H1 (cell line): ENCODE measurements at regions not wholly inside any gene's neighbourhood (a gene's known extent, or its start where the extent isn't known, plus 50 kb on each side); places are given as distances from the start of the nearest gene placed in this dataset.

Experiments
- CTCF ChIA-PET: fragments of 300-600 bp; sonication (Branson Sonifier 250); formaldehyde crosslinking; loops from one replicate; lab custom pipeline; 2021; ENCODE audit not compliant: partially characterized antibody; lab: Charles Lee
- POLR2A ChIA-PET: fragments of 300-600 bp; sonication (Branson Sonifier 250); formaldehyde crosslinking; loops from one replicate; lab custom pipeline; 2021; ENCODE audit warnings: inconsistent platforms; ENCODE audit not compliant: partially characterized antibody; lab: Charles Lee
- DNase-seq, 2 experiments: peaks; one replicate each; pipeline versions ENCODE4 v3.0.0 to v3.0.0-alpha.2; 2010 to 2022; ENCODE audit warnings: low spot score in 2 of 2, low read depth in 1 of 2, mixed read lengths in 1 of 2
- FAIRE-seq: peaks from 2 replicates; lab custom pipeline; 2011; peaks lifted over from hg19 to GRCh38; lab: Jason Lieb, UNC
- H2AFZ ChIP-seq: 2 replicates; pipeline ENCODE4 v1.8.1; 2012; ENCODE audit warnings: low read length, inconsistent platforms
- H2AK5ac ChIP-seq: 2 replicates; pipeline ENCODE4 v1.6.1; 2013; ENCODE audit warnings: low read depth, low read length
- H2BK120ac ChIP-seq: replicated peaks from 2 replicates; pipeline ENCODE3; 2013; ENCODE audit warnings: low read depth, low read length, inconsistent platforms
- H2BK12ac ChIP-seq: 2 replicates; pipeline ENCODE4 v1.6.1; 2013; ENCODE audit warnings: low read depth, low read length
- H2BK15ac ChIP-seq: 2 replicates; pipeline ENCODE4 v1.6.1; 2013; ENCODE audit warnings: low read length
- H2BK20ac ChIP-seq: 2 replicates; pipeline ENCODE4 v1.6.1; 2013; ENCODE audit warnings: low read length
- H2BK5ac ChIP-seq: 2 replicates; pipeline ENCODE4 v1.6.1; 2013; ENCODE audit warnings: low read depth, low read length
- H3K14ac ChIP-seq: 2 replicates; pipeline ENCODE4 v1.6.1; 2013; ENCODE audit warnings: inconsistent platforms; ENCODE audit not compliant: insufficient read length
- H3K18ac ChIP-seq: 2 replicates; pipeline ENCODE4 v1.6.1; 2013; ENCODE audit warnings: low read length; ENCODE audit errors: extremely low read depth
- H3K23ac ChIP-seq: 2 replicates; pipeline ENCODE4 v1.6.1; 2013; ENCODE audit warnings: inconsistent platforms; ENCODE audit not compliant: insufficient read length
- H3K23me2 ChIP-seq: 2 replicates; pipeline ENCODE4 v1.6.1; 2013; ENCODE audit warnings: low read depth, low read length
- H3K27ac ChIP-seq: 2 replicates; pipeline ENCODE4 v1.6.1; 2011; ENCODE audit warnings: low read depth, low read length, inconsistent platforms
- H3K27me3 ChIP-seq, 4 experiments: replicated peaks in 1 of 4; 1 replicate in 1 of 4; 2 replicates in 3 of 4; pipeline versions ENCODE4 v1.6.1 to v1.8.1; 2011 to 2013; ENCODE audit warnings: low read length in 3 of 4, mild to moderate bottlenecking in 3 of 4, inconsistent platforms in 2 of 4, mixed read lengths in 2 of 4, moderate library complexity in 1 of 4; ENCODE audit not compliant: control insufficient read depth in 3 of 4, insufficient read depth in 3 of 4; ENCODE audit errors: extremely low read depth in 1 of 4
- H3K36me3 ChIP-seq, 4 experiments: 2 replicates each; pipeline versions ENCODE4 v1.6.1 to v1.8.1; 2011 to 2013; ENCODE audit warnings: mild to moderate bottlenecking in 4 of 4, low read length in 3 of 4, moderate library complexity in 2 of 4, control low read depth in 1 of 4, inconsistent platforms in 1 of 4; ENCODE audit not compliant: insufficient read depth in 4 of 4, control insufficient read depth in 2 of 4
- H3K4ac ChIP-seq: replicated peaks from 2 replicates; pipeline ENCODE3; 2013; ENCODE audit warnings: low read length, low read depth, mixed read lengths, inconsistent platforms; ENCODE audit not compliant: insufficient read length
- H3K4me1 ChIP-seq, 4 experiments: replicated peaks in 1 of 4; 1 replicate in 1 of 4; 2 replicates in 3 of 4; pipeline versions ENCODE4 v1.6.1 to v1.8.1; 2011 to 2013; ENCODE audit warnings: low read length in 3 of 4, inconsistent platforms in 2 of 4, mixed read lengths in 1 of 4; ENCODE audit not compliant: insufficient read depth in 4 of 4, control insufficient read depth in 3 of 4
- H3K4me2 ChIP-seq, 2 experiments: 2 replicates each; pipeline versions ENCODE4 v1.6.1 to v1.8.1; 2011 to 2013; ENCODE audit warnings: low read depth in 2 of 2, low read length in 2 of 2, control low read depth in 1 of 2, inconsistent platforms in 1 of 2, mild to moderate bottlenecking in 1 of 2; ENCODE audit not compliant: insufficient read depth in 1 of 2
- H3K4me3 ChIP-seq, 4 experiments: fragments of 200-600, 300-600 bp in 1 of 4; sonication (generic), shearing (Covaris generic), sonication (Bioruptor Twin) in 1 of 4; 2 replicates each; pipeline versions ENCODE4 v1.5.1 to v1.8.1; 2011 to 2016; ENCODE audit warnings: low read length in 4 of 4, low read depth in 3 of 4, control low read depth in 2 of 4, inconsistent platforms in 2 of 4, mild to moderate bottlenecking in 2 of 4, mixed read lengths in 1 of 4, moderate library complexity in 1 of 4; ENCODE audit not compliant: insufficient read depth in 2 of 4; ENCODE audit errors: extremely low read depth in 1 of 4
- H3K56ac ChIP-seq: replicated peaks from 2 replicates; pipeline ENCODE3; 2013; ENCODE audit warnings: low read depth, mild to moderate bottlenecking, mixed read lengths, low read length, inconsistent platforms; ENCODE audit not compliant: insufficient read length
- H3K79me1 ChIP-seq: 2 replicates; pipeline ENCODE4 v1.6.1; 2013; ENCODE audit warnings: low read depth, low read length, control low read depth
- H3K79me2 ChIP-seq, 2 experiments: 2 replicates each; pipeline versions ENCODE4 v1.6.1 to v1.8.1; 2012 to 2013; ENCODE audit warnings: low read length in 2 of 2, mild to moderate bottlenecking in 2 of 2, inconsistent platforms in 1 of 2; ENCODE audit not compliant: insufficient read depth in 2 of 2, control insufficient read depth in 1 of 2
- H3K9ac ChIP-seq, 4 experiments: replicated peaks in 1 of 4; 1 replicate in 1 of 4; 2 replicates in 3 of 4; pipeline versions ENCODE4 v1.6.1 to v1.8.1; 2011 to 2013; ENCODE audit warnings: low read depth in 3 of 4, low read length in 3 of 4, control low read depth in 2 of 4, mild to moderate bottlenecking in 2 of 4, moderate library complexity in 2 of 4, inconsistent platforms in 1 of 4; ENCODE audit errors: extremely low read depth in 1 of 4
- H3K9me3 ChIP-seq, 2 experiments: 2 replicates each; pipeline versions ENCODE4 v1.6.1 to v1.8.1; 2012 to 2013; ENCODE audit warnings: mild to moderate bottlenecking in 2 of 2, moderate library complexity in 2 of 2, control low read depth in 1 of 2, inconsistent platforms in 1 of 2, low read depth in 1 of 2, low read length in 1 of 2, mixed read lengths in 1 of 2; ENCODE audit not compliant: insufficient read depth in 2 of 2
- H4K20me1 ChIP-seq, 2 experiments: replicated peaks in 1 of 2; 2 replicates each; pipeline versions ENCODE3 to v1.8.1; 2011 to 2013; ENCODE audit warnings: inconsistent platforms in 2 of 2, low read length in 2 of 2, mild to moderate bottlenecking in 1 of 2; ENCODE audit not compliant: insufficient read depth in 2 of 2, control insufficient read depth in 1 of 2
- H4K5ac ChIP-seq: 2 replicates; pipeline ENCODE4 v1.6.1; 2013; ENCODE audit warnings: low read length, low read depth, mixed read lengths, inconsistent platforms; ENCODE audit not compliant: insufficient read length
- H4K8ac ChIP-seq: 2 replicates; pipeline ENCODE4 v1.8.0; 2013; ENCODE audit warnings: mild to moderate bottlenecking, moderate library complexity, low read length, inconsistent platforms; ENCODE audit not compliant: insufficient read depth; ENCODE audit errors: extremely low read depth
- H4K91ac ChIP-seq: replicated peaks from 2 replicates; pipeline ENCODE3; 2013; ENCODE audit warnings: low read length, mixed read lengths, inconsistent platforms; ENCODE audit not compliant: insufficient read length
- BCL11A ChIP-seq, 2 experiments: IDR thresholded peaks; one replicate each; pipeline ENCODE4 v1.6.1; 2011; ENCODE audit warnings: low read depth in 2 of 2, low read length in 2 of 2, mild to moderate bottlenecking in 2 of 2
- GTF2F1 ChIP-seq: IDR thresholded peaks from 2 replicates; pipeline ENCODE4 v1.6.1; 2012; ENCODE audit warnings: low read depth, low read length, improper control_type of control experiment, borderline replicate concordance
- WGBS, 2 experiments: shearing (Covaris generic) in 1 of 2; methylation state at CpG; one replicate each; pipeline versions ENCODE4 v1.1.6 to v1.1.7; 2013 to 2015; ENCODE audit warnings: low lambda C conversion rate in 2 of 2, mixed read lengths in 2 of 2, inconsistent platforms in 1 of 2, low coverage in 1 of 2, missing lambda C conversion rate in 1 of 2; ENCODE audit not compliant: insufficient replicate concordance in 2 of 2, insufficient coverage in 1 of 2, insufficient read length in 1 of 2; ENCODE audit errors: extremely low coverage in 1 of 2, missing lambda C conversion rate in 1 of 2; 5-methylcytosine and 5-hydroxymethylcytosine counted together

DNA sequence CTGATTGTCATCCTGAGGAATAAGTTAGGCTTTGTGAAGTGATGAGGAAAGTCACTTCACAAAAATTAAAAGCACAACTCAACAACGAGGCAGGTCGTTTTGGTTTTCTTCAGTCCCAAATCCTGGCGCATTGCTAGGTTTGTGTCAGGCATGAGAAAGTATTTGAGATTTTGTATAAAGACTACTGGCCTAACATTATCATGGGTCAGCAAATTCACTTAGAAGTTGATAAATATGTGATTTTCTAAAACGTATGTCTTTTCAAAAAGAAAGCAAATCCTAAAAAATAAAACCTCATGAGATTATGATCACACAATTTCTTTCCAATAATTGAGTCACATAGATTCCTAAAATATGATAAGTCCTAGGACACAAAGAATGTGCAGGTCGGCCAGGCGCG, 395.8 kb upstream of the RORA start:
- Histone ChIP-seq H3K23me2 (no peaks in the 10 kb centered on the region), H3K9ac (no peak overlapping the region), H3K27ac (no peak overlapping the region), H4K5ac (no peak overlapping the region), H2BK20ac (no peak overlapping the region), H2BK12ac (no peak overlapping the region), H2AFZ (no peak overlapping the region), H3K9me3 (no peaks in the 10 kb centered on the region), H3K56ac (no peak overlapping the region), H4K91ac (no peak overlapping the region), H3K4me1 (no peaks in the 10 kb centered on the region; a peak in 1 of 7 replicates), H3K18ac (no peak overlapping the region), H3K79me1 (no peaks in the 10 kb centered on the region), H2BK120ac (no peak overlapping the region), H3K27me3 (no peaks in the 10 kb centered on the region; a peak in 2 of 7 replicates), H3K4me2 (no peak overlapping the region), H3K4me3 (no peak overlapping the region), H2BK5ac (no peak overlapping the region), H3K14ac (no peak overlapping the region), H2BK15ac (no peak overlapping the region), H4K20me1 (no peaks in the 10 kb centered on the region), H4K8ac (no peak overlapping the region; the same call in 1 of the 2 replicates), H3K36me3 (no peaks in the 10 kb centered on the region), H3K79me2 (no peaks in the 10 kb centered on the region), H3K23ac (no peak overlapping the region), H2AK5ac (no peak overlapping the region), H3K4ac (no peak overlapping the region)
- TF ChIP-seq GTF2F1 (no peak), BCL11A (IDR thresholded peaks at IDR 0.05; ENCODE audit: low read depth in 2 of 2, low read length in 2 of 2) (no peak)
- ChIA-PET POLR2A (no interaction called here), CTCF (interaction anchor here (0.8 to 6.5 kb wide), 6 partner anchors 19 to 458 kb away, joined by 3 to 42 read pairs (median 4); no protein-coding TSS in a partner anchor)
- DNase-seq (no peak), FAIRE-seq (no peak)
- WGBS, 2 experiments, result 86% methylated on average over 7 of the region's 7 CpGs; no CpG with 5 or more reads in 1 of the 2 experiments
